GM12891 (cell line): ENCODE measurements at regions not wholly inside any gene's neighbourhood (a gene's known extent, or its start where the extent isn't known, plus 50 kb on each side); places are given as distances from the start of the nearest gene placed in this dataset.
"Not testable (repeated sequence)": the region's sequence is repeated elsewhere in the genome, so short reads cannot be mapped to it uniquely, and the experiment has no call there.

Source experiments
- PAX5 ChIP-seq: IDR thresholded peaks from 2 replicates; pipeline ENCODE4 v1.6.1; 2011; ENCODE audit warnings: low read length, moderate library complexity, mild to moderate bottlenecking; ENCODE audit not compliant: insufficient read depth, severe bottlenecking
- POLR2A ChIP-seq: IDR thresholded peaks from 2 replicates; pipeline ENCODE4 v1.6.1; 2011; ENCODE audit warnings: low read depth, low read length, control low read depth
- POLR2AphosphoS5 ChIP-seq: IDR thresholded peaks from 2 replicates; pipeline ENCODE4 v1.6.1; 2011; ENCODE audit warnings: low read depth, low read length, control low read depth
- POU2F2 ChIP-seq: IDR thresholded peaks from 2 replicates; pipeline ENCODE4 v1.6.1; 2011; ENCODE audit warnings: low read depth, mild to moderate bottlenecking, control low read depth, low read length, moderate library complexity
- SPI1 ChIP-seq: IDR thresholded peaks from 2 replicates; pipeline ENCODE4 v1.6.1; 2011; ENCODE audit warnings: low read depth, low read length, control low read depth
- TAF1 ChIP-seq: IDR thresholded peaks from 2 replicates; pipeline ENCODE4 v1.6.1; 2011; ENCODE audit warnings: low read depth, low read length, control low read depth

DNA sequence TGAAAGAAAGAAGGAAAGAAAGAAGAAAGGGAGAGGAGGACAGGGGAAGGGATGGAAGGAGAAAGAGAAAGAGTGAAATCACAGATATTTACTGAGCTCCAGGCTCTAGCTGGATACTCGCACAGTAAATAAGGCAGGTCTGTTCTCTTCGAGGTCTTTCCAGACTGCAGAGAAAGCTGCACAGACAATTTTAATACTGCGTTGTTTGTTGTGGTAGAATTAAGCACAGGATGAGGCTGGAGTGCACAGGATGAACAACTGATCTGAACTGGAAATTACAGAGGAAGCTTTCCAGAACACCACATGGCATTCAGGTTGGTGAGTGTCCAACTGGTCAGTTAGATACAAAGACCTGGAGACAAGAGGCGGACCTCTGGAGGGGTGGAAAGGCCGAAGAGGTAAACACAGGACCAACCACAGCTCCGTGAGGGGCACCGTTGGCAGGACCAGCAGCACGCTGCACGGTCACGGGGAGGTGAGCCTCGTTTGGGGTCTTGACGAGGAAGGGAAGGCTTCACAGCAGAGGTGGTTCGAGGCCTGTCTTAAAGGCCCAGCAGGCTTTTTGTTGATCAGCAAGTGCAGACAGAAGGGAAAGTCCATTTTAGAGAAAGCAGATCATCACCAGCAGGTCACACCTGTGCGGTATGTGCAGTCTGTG is 121.7 kb downstream of the ATP6V0E2 start:
- not testable (repeated sequence) for TF ChIP-seq POLR2A, POLR2AphosphoS5, PAX5, TAF1, SPI1, POU2F2
